SKM-1 (cell line): ENCODE measurements at regions not wholly inside any gene's neighbourhood (a gene's known extent, or its start where the extent isn't known, plus 50 kb on each side); places are given as distances from the start of the nearest gene placed in this dataset.

Source experiments
- DNase-seq: peaks from one replicate; lab custom pipeline; 2025; ENCODE audit not compliant: unreplicated experiment; lab: John Stamatoyannopoulos, UW

DNA sequence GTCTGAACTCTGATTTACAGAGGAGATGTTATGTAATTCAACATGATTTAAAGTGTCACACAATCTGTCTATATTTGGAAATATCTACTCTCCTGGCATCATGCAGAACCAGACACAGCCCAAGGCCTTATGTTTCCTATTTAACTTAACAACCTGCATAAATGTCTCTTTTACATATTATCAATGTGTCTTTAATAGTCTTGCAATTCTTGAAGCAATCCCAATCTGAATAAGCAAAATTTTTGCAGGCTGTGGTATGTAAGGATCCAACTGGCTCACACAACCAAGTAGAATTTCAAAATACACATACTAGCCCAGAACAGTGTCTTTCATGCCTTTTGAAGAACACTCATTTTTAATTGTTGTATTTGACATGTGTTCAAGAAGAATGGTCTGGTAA lies 443.2 kb downstream of the MAFB start:
- no peak for DNase-seq

DNA sequence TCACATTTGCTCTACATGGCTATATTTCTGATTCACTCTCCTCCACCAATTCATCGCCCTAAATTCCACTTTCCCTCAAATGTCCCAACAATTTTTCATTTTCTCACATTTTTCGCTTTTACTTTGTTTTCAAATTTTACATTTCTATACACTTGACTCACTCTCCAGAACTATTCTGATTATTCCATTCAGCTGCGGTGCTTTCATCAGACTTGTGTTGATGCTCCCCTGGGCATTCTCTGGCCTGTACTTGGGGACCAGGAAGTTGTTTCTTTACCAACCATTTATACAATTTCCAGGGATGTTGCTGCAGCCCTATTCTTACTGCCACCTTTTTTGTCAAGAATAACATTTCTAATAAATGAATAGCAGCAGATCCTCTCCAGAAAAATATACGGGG lies 444.8 kb downstream of the MAFB start:
- no peak for DNase-seq

DNA sequence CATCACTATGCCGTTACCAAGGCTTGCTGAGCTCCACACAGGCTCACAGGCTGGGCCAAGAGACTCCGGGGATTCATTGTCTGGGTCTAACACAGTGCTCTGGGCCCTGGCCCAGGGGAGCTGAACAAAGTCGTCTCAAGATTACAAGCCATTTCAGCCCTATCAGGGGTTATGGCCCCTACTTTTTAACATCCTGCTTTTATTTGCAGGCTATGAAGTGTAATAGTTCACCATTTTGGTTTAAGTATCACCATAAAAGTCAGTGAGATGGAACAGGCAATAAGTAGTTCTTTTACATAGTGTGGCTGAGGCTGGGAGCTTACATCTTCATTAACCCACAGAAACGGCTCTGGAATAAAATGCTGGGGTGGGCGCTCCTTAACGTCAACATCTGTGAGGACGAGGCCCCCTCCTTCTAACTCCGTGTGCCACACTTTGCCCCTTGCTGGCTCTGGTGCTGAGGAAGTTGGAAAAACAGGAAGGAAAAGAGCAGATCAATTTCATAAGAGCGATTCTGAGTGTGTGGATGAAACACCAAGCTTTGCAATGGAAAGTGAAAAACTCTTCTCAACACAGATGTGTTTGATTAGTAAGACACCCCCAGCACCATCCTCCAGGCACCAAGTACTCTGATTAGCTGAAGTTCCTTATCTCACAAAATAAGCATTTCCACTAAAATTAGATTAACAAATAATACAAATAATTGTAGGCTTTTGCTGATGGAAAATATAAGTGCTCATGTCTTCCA lies 447.3 kb downstream of the MAFB start:
- DNase-seq: no peak

DNA sequence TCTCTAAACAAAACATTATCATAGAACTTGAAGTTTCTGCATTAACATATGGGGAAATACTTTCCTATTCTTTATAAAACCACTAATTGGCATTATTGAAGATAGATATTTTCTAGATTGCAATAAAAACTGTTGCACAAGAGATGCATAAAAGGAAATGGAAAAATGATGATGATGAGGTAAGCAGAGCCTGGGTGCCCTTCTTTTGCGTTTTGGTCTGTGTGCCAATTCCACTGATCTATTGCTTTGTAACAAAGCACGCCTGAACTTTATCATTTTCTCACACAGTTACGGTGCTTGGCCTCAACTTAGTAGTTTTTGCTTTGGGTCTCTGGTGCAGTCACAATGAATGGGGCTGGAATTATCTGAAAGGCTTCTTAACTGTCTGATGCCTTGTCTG lies 450.5 kb downstream of the MAFB start:
- no peak for DNase-seq

DNA sequence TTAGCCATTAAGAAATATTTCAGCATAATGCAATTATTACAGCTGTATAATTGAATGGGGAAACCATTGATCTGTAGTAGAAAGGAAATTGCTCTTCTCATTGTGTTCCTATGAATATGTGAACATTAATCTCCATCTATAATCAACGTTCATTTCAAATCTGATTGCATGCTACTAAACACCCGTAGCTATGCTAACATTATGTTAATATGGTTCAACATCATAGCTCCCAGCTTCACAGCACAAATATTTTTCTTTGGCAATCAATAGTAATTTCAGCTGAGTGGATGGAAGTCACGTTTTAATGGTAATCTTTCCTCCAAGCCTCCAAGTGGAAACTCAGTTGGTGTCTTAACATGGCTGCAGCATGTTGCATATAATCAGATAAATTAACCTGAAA lies 454.4 kb downstream of the MAFB start:
- no peak for DNase-seq

DNA sequence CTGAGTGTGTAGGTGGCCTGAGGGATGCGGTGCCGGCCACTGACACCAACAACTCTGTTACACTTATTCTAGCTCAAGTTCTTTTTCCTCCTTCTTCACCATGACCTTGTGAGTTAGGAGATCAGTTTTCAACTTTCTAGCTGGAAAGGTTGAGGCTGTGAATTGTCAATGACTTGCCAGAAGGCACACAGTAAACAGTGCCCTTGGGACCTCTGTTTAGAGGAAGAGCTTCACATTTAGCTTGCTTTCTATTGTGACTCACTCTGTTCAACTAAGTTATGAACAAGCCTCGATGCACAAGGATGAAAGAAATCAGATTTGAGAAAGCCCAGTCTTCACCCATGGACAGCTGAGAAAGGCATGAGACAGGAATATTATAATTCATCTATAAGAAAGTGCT lies 455.6 kb downstream of the MAFB start:
- no peak for DNase-seq

DNA sequence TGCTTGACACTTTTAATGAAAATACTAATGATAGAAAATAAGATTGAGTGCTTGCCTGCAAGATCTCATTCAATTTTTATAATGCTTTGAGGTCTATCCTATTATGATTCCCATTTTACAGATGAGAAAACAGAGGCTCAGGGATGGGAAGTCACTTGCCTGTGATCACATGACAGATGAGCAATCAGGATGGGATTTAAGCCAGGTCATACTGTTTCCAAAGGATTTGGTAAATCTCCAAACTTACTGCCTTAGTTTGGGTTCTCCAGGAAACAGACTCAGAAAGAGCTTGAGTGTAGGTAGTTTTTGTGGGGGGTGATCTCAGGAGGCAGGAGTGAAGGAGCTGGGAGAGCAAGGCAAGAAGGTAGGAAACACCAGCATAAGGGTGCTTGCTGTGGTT lies 456.3 kb downstream of the MAFB start:
- DNase-seq: no peak

DNA sequence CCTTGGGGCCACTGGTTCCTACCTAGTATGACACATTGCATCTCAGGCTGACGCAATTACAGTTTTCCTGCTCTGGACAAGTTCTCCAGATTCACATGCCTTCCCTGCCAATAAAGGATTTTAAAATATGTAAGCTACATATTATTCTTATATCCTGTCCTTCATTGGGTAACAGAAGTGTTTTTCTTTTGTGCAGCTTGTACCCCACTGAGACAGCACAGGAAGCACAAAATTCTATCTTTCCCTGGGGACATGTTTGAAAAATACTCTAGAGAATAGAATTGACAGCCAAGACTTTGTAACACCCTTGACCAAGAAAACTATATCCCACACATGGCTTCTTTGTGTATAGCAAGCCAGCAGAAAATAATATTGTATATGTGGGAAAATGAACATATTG lies 456.8 kb downstream of the MAFB start:
- DNase-seq: no peak

DNA sequence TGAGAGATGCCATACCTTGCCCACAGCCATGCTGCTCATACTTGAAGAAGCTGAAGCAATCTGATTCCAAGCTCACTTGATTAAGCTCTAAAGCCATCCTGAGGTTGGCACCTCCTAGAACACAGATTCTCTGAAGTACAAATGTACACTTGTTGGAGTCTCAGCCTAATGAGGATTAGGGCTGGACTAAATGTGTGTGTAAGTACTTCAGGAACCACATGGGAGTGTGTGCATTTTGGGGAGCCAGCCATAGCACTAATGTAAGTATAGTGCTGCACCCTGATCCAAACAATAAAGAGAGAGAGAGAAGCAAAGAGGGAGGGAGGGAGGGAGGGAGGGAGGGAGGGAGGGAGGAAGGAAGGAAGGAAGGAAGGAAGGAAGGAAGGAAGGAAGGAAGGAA lies 458.6 kb downstream of the MAFB start:
- no peak for DNase-seq

DNA sequence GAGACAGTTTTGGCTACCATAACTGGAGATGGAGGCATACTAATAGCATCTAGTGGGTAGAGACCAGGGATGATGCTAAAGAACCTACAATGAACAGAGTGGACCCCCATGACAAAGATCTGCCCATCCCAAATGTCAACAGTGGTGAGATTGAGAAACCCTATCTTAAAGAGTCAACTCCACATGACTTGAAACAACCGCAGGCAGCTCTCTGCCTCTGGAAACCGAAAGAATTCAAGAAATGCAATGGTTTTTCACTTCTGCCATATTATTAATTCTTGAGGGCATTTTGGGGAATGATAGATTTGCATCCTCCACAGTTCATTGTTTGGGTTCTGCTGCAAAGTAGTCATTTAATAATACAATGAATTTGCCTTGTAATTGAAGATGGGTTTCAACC lies 463.4 kb downstream of the MAFB start:
- DNase-seq: no peak

DNA sequence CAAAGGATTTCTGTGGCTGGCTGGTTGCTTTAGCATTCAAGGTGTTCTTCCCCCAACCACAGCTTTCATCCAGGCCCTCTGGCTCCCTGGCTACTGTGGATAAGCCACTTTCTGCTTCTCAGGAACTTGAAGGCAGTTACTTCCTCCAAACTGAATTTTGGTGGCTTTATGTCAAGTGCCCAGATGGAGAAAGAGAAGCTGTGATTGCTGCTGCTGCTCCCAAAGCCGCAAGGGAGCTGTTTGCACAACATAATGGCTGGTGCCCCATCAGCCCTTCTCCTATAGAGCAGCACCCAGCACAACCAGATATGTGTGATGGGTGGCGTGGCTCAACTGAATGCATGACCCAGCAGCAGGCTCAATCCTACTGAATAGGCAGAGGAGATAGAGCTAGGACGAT lies 465.2 kb downstream of the MAFB start:
- DNase-seq: no peak

DNA sequence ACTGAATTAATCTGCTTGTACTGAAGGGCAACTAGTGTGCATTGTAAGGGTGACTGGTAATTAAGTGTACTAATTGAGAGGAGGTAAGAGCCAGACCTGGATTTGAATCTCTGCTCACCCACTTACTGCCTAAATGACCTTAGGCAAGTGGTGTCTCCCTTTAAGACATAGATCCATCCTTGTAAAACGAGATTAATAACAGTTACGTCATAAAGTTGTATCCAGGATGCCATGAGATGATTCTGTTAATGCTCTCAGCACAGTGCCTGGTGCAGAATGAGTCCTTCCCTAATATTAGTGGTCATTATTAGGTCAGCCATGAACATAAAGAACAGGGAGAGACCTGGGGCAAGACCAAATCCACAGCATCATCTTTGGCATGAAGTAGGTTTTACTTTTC lies 470.1 kb downstream of the MAFB start:
- no peak for DNase-seq

DNA sequence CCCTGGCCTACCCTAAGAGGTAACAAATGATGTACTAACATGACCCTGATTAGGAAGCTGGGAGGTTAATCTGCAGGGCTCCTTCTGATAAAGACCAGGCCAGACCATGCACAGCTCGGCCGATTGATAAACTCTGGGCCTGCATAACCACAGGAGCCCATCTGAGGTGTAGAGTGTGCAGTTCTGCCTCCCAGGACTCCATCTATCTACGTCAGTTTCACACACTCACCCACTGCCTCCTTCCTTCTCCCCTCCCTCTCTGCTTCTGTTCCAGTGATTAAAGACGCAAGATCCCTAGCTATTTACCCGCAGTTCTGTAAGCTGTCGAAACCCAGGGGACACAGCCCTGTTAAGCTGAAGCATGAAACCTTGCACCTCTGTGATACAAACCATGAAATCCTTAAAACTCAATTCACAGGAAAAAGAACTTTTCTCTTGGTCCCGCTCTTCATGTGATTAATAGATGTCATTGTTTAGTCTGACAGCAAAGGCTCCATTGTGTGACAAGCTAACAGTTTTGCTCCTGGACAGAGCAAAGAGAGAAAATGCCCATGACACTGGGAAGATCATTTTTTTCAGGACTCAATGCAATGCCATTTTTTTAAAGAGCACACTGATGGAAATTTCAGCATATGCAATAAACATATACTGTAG lies 470.6 kb downstream of the MAFB start:
- DNase-seq: no peak

DNA sequence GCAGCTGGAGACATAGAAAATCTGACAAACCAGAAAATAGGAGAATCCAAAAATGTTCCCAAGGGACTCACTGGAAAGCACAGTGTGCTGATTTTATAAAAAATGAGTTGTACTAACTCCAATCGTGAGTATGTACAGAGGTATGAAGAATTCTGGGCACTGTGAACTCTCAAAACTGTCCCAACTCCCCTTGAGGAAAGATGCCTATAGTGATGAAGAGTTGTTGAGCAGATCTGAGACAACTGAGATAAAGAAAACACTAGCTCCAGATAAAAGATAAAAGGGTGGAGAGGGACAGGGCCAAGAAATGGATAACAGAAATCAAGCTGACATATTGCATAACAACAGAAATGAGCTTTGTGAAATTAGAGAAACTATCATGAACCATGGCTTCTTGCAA lies 481.4 kb downstream of the MAFB start:
- no peak for DNase-seq

DNA sequence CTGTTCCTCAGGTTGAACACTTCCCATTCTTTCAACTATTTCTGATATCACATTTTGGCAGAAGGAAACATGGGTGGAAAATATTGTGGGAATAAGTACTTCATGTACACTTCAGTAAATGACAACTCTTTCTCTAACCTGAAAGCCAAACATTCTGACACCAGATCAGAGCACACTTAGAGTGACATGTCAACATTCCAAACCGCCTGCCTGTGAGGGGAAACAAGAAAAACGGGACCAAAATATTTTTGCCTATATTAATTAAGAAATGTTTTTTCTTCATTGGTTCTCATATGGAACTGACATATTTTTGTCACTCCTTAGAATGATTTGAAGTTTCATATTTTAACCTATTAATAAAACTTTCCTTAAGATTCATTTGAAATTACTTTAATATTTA lies 483.1 kb downstream of the MAFB start:
- no peak for DNase-seq

DNA sequence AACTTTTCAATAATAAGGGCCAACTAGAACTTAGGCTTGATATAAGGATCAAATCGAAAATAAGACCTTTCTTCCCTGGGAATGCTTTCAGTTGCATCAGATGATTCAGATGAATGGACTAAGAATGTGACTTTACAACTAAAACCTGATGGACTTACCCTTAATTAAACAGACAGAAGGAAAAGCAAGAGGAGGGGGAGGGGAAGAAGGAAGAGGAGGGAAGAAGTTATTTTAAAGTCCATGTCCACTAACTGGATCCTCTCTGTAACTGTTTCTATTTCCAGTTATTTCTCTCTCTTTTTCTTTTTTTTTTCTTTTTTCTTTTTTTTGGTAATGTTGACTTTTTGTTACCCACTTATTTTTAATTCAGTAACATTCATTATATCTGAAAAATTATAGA lies 486.0 kb downstream of the MAFB start:
- no peak for DNase-seq

DNA sequence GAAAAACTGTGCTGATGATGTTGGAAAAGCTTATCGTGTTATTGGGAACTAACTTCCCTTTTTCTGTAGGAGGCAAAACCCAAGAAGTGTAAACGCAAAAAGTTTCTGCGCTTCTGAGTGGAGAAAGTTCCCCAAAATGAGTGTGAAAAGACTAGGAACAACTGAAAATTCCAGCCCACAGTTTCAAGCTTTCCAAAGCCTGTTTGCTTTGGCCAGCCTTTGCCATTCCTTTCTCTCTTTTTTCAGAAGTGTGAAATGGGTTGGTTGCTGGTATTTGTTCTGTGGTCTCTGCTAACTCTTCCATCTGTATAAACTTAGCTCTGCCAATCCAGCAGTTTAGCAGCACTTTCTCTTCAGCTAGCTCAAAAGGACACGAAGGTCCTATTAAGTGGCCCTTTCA lies 491.3 kb downstream of the MAFB start:
- DNase-seq: no peak

DNA sequence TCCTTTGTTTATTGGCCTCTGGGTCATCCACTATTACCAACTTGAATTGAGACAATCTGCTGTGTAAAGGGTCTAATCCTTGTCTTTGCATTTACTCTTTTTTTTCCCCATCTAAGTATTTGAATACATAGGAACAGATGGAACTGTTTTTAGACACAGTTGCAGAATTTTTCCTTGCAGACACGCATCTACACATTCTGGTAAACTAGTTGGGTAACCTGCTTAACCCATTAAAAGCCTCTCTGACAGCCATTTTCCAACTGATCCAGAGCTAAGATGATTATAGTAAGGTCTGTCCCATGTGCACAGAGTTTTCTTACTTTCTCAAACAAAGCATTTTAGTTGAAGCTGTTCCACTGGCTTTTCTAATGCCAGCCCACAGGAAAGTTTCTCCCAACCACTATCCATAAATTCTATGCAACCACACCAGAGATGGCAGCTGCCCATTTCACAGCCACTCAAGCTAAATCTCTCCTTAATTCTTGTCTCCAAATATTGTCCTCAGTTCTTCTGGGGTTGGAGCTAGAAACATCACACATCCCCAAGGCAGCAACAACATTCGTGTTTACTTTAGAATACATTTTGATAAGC lies 492.1 kb downstream of the MAFB start:
- DNase-seq: no peak

DNA sequence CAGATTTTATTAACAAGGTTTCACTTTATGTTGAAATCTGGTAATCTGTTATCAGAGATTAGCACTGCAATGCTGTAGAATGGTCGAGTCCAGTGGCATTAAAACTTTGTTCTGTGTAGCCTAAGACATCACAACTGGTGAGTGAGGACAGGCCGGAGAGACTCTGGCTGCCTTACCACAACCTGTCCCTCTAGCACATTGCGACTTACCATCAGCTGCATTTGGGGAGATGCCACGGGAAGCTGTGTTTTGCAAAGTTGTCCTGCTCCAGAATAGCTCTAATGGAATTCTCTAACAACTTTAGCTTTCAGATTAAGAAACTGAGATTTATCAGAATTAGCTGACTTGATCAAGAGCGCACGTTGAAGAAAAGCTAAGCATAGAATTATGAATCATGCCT lies 493.3 kb downstream of the MAFB start:
- no peak for DNase-seq

DNA sequence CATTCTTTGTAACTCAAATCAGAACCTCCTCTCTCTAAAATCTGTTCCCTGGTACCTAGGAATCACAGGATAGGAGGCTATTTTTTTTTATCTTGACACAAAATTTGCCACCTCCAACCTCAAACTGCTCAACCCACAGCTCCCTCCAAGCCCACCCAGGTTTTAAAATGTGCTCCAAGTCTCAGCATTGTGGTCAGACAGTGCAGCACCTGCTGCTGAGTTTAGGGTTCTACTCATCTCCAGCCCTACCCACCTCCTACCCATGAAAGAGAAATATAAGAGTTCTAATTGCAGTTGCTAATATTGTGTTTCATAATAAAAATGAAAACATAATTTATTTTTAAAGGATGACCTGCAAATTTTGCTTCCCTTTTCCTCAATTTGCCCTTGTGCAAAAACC lies 496.5 kb downstream of the MAFB start:
- DNase-seq: no peak

DNA sequence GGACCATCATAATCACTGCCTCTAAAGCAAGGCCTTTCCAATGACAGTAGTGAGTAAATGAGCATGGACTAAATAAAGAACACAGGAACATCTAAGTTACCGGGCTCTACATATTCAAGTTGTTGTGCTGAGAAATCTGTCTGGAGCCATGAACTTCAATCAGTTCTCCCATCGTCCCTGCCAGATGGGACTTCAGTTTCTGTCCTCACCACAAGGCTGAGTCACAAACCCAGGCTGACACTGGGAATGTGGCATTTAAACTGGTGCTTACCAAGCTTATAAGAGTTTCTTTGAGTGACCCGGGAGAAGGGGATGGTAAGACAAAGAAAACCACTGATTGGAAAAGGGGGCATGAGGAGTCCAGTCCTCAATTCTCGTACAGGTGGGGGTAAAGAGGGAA lies 497.0 kb downstream of the MAFB start:
- no peak for DNase-seq

DNA sequence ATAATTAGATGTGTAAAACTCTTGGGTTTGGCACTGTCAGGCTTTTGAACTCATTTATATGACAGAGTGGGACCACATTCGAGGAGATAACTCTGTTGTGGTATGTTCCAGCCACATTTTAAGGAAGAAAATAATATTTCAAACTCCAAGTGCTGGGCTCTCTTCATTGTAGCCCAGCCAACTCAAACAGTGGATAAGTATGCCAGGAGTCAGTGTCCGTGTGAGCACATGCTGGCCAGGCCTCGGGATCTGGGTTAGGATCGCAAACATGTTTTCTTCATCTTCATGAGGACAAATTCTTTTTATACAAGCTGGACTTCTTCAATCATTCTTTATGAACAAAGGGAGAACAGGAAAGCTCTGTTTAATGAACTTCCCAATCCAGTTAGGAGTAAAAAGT lies 497.5 kb downstream of the MAFB start:
- no peak for DNase-seq

DNA sequence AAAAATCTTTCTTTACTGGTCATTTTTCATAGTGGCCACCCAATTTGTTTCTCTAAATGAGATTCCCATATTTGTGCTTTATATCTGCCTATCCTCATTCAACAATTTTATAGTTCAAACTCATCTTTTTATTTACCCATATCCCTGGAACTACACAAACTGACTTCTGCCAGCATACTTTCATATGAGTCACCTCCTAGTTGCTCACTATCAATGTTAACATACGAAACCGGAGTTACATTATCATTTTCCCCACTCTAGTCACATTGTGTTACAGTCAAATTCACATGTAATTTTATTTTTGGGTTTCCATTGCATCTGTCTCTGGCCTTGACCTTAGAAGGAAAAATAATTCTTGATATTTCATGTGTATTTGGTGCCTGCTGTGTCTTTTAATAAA lies 499.4 kb downstream of the MAFB start:
- DNase-seq: no peak
